Gastrocnemius medialis (tissue), 4 donors: ENCODE measurements at regions not wholly inside any gene's neighbourhood (a gene's known extent, or its start where the extent isn't known, plus 50 kb on each side); places are given as distances from the start of the nearest gene placed in this dataset.

Source experiments
- ATAC-seq, 2 donors: fragments of 150-250 bp; one replicate each; pipeline ENCODE4 v1.9.1; 2016
- DNase-seq, 2 donors: peaks; one replicate each; pipeline ENCODE4 v3.0.0-alpha.2; 2019
- H3K27ac ChIP-seq, 4 donors: fragments of 200-600 bp; sonication (generic); 1 replicate in 1 of 4; 2 replicates in 3 of 4; pipeline ENCODE4 v1.5.1; 2016 to 2018; ENCODE audit warnings: mild to moderate bottlenecking in 2 of 4, moderate library complexity in 1 of 4
- H3K27me3 ChIP-seq, 3 donors: fragments of 200-600 bp; sonication (generic) in 2 of 3; 1 replicate in 1 of 3; 2 replicates in 2 of 3; pipeline versions ENCODE4 v1.5.1 to v1.6.0; 2016 to 2019; ENCODE audit warnings: mild to moderate bottlenecking in 1 of 3, moderate library complexity in 1 of 3
- H3K36me3 ChIP-seq, 2 donors: fragments of 200-600 bp; sonication (generic) in 1 of 2; one replicate each; pipeline ENCODE4 v1.5.1; 2017 to 2018
- H3K4me1 ChIP-seq, 2 donors: fragments of 200-600 bp; sonication (generic) in 1 of 2; one replicate each; pipeline ENCODE4 v1.5.1; 2016 to 2017; ENCODE audit warnings: mild to moderate bottlenecking in 2 of 2
- H3K4me3 ChIP-seq, 4 donors: fragments of 200-600 bp; sonication (generic) in 3 of 4; 1 replicate in 1 of 4; 2 replicates in 3 of 4; pipeline ENCODE4 v1.5.1; 2016 to 2019; ENCODE audit warnings: mild to moderate bottlenecking in 2 of 4
- H3K9me3 ChIP-seq, 3 donors: fragments of 200-600 bp; sonication (generic) in 2 of 3; 1 replicate in 1 of 3; 2 replicates in 2 of 3; pipeline ENCODE4 v1.5.1; 2016 to 2019
- CTCF ChIP-seq, 5 experiments: fragments of 450-650 bp in 3 of 5; fragments of 200-600 bp in 2 of 5; sonication (generic) in 2 of 5; IDR thresholded peaks in 4 of 5; conservative IDR thresholded peaks in 1 of 5; 1 replicate in 4 of 5; 2 replicates in 1 of 5; pipeline ENCODE4 v1.5.1; 2016 to 2019; ENCODE audit warnings: antibody characterized with exemption in 5 of 5, mild to moderate bottlenecking in 3 of 5, moderate library complexity in 3 of 5
- POLR2A ChIP-seq, 2 donors: fragments of 450-650 bp; IDR thresholded peaks; one replicate each; pipeline ENCODE4 v1.6.1; 2017; ENCODE audit warnings: antibody characterized with exemption in 2 of 2, mild to moderate bottlenecking in 2 of 2, moderate library complexity in 2 of 2
- in situ Hi-C, 4 donors: fragments of 200-750 bp; cut with MboI; loops; one replicate each; pipeline versions ENCODE4 v1.15.0 to v1.8.0; 2017; ENCODE audit warnings: low sequenced_read_pairs in 4 of 4
- intact Hi-C: fragments of 100-400 bp; cut with DNase I; formaldehyde crosslinking; loops from one replicate; pipeline ENCODE4 v1.15.1; 2023; ENCODE audit warnings: low total_unique reads

DNA sequence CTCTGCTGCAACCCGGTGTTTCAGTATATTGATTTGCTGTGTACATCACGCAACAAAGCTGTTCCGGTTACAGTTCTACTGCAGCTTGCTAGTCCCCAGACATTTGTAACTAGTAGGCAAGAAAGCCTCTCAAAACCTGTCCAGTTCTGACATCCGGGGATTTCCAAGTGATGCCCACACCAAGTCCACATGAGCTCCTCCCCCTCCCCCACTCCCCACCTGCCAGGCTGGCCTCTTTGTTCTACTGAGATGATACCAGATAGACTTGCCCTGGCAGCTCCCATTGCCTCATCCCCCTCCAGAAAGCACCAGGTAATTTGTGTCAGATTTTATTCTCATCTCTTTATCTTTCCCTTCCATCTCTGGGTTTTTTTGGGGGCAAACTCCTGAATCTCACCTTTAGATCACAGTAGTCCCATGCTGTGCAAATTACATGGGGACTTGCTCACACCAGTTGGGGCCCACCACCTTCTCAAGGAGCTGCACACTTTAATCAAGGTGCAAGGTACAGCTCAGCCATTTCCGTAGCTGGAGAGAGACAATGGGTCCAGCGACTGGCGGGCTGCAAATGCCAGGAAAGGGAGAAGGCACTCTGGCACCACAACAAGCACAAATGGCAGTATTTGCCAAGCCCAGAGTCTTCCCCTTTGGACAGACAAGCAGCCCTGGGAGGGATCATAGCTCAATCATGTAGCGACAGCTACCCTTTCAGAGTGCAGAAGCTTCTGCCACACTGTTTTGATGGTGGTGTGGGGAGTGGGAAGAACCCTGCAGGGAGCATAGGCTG lies 183.1 kb downstream of the CYLD start:
- TF ChIP-seq POLR2A (IDR thresholded peaks at IDR 0.05) (no peak), CTCF (IDR thresholded peaks at IDR 0.05 in 4 of 5, conservative IDR thresholded peaks at IDR 0.05 in 1 of 5) (no peak)
- Histone ChIP-seq H3K27me3 (no peaks in the 10 kb centered on the region), H3K9me3 (no peaks in the 10 kb centered on the region), H3K4me1 (no peaks in the 10 kb centered on the region), H3K36me3 (no peaks in the 10 kb centered on the region), H3K27ac (no peak overlapping the region), H3K4me3 (no peak overlapping the region)
- in situ Hi-C loops (no loop called here), intact Hi-C loops (no loop called here)
- DNase-seq, result no peak
- ATAC-seq, result no peak

GRCh38 chr16:50917950-50918703 lies 176.2 kb downstream of the CYLD start:
- intact Hi-C loops (no loop called here), in situ Hi-C loops (no loop called here)
- Histone ChIP-seq H3K9me3 (no peaks in the 10 kb centered on the region), H3K36me3 (no peaks in the 10 kb centered on the region), H3K4me1 (no peaks in the 10 kb centered on the region), H3K27me3 (peaks cover 0 to 2% (median 0%) of the 10 kb centered on the region in 3 donors), H3K27ac (no peak overlapping the region), H3K4me3 (no peak overlapping the region)
- no peak for ATAC-seq
- DNase-seq, result no peak
- no peak for TF ChIP-seq CTCF (IDR thresholded peaks at IDR 0.05 in 4 of 5, conservative IDR thresholded peaks at IDR 0.05 in 1 of 5)
- no peak for TF ChIP-seq POLR2A (IDR thresholded peaks at IDR 0.05)

- Histone ChIP-seq H3K36me3 (no peaks in the 10 kb centered on the region), H3K4me3 (no peak overlapping the region), H3K27me3 (peaks cover 0 to 2% (median 2%) of the 10 kb centered on the region in 3 donors), H3K4me1 (no peaks in the 10 kb centered on the region), H3K27ac (no peak overlapping the region), H3K9me3 (no peaks in the 10 kb centered on the region)
- TF ChIP-seq POLR2A (IDR thresholded peaks at IDR 0.05) (no peak), CTCF (IDR thresholded peaks at IDR 0.05 in 4 of 5, conservative IDR thresholded peaks at IDR 0.05 in 1 of 5) (no peak)
- ATAC-seq, result no peak
- intact Hi-C loops, result no loop called here
- in situ Hi-C loops, result no loop called here
- DNase-seq, result no peak
These were observed 174.2 kb downstream of the CYLD start for GRCh38 chr16:50916040-50916439.

- Histone ChIP-seq H3K9me3 (no peaks in the 10 kb centered on the region), H3K4me3 (no peak overlapping the region), H3K36me3 (no peaks in the 10 kb centered on the region), H3K27ac (no peak overlapping the region), H3K27me3 (peaks cover 0 to 2% (median 2%) of the 10 kb centered on the region in 3 donors), H3K4me1 (no peaks in the 10 kb centered on the region)
- ATAC-seq, result no peak
- TF ChIP-seq POLR2A (IDR thresholded peaks at IDR 0.05) (no peak), CTCF (IDR thresholded peaks at IDR 0.05 in 4 of 5, conservative IDR thresholded peaks at IDR 0.05 in 1 of 5) (no peak)
- intact Hi-C loops (no loop called here), in situ Hi-C loops (no loop called here)
- no peak for DNase-seq
These were observed 173.2 kb downstream of the CYLD start for GRCh38 chr16:50915120-50915519.
